Smooth muscle cell (in vitro differentiated cells): ENCODE measurements at regions not wholly inside any gene's neighbourhood (a gene's known extent, or its start where the extent isn't known, plus 50 kb on each side); places are given as distances from the start of the nearest gene placed in this dataset.

Experiments
- DNase-seq: peaks from one replicate; lab custom pipeline; 2025; ENCODE audit not compliant: unreplicated experiment; lab: John Stamatoyannopoulos, UW
- H2AFZ ChIP-seq: fragments of 200-600 bp; sonication (generic); 2 replicates; pipeline ENCODE4 v1.6.0; 2016; ENCODE audit warnings: antibody characterized with exemption, low read depth, mild to moderate bottlenecking
- H3F3A ChIP-seq: fragments of 200-600 bp; sonication (generic); 2 replicates; pipeline ENCODE4 v1.6.0; 2017; ENCODE audit warnings: antibody characterized with exemption, low read depth
- H3K27ac ChIP-seq: fragments of 200-600 bp; sonication (generic); 2 replicates; pipeline ENCODE4 v1.5.1; 2016; ENCODE audit warnings: low read depth, mild to moderate bottlenecking
- H3K27me3 ChIP-seq: fragments of 200-600 bp; sonication (generic); 2 replicates; pipeline ENCODE4 v1.6.1; 2016; ENCODE audit warnings: low read depth, mild to moderate bottlenecking
- H3K36me3 ChIP-seq: fragments of 200-600 bp; sonication (generic); 2 replicates; pipeline ENCODE4 v1.5.1; 2016; ENCODE audit warnings: low read depth
- H3K4me1 ChIP-seq: fragments of 200-600 bp; sonication (generic); 2 replicates; pipeline ENCODE4 v1.5.1; 2016; ENCODE audit warnings: low read depth
- H3K4me2 ChIP-seq: fragments of 200-600 bp; sonication (generic); 2 replicates; pipeline ENCODE4 v1.6.0; 2016; ENCODE audit warnings: mild to moderate bottlenecking
- H3K4me3 ChIP-seq: fragments of 200-600 bp; sonication (generic); 2 replicates; pipeline ENCODE4 v1.5.1; 2016; ENCODE audit warnings: mild to moderate bottlenecking
- H3K79me2 ChIP-seq: fragments of 200-600 bp; sonication (generic); 2 replicates; pipeline ENCODE4 v1.6.0; 2016; ENCODE audit warnings: low read depth, mild to moderate bottlenecking
- H3K9ac ChIP-seq: fragments of 200-600 bp; sonication (generic); 2 replicates; pipeline ENCODE4 v1.6.0; 2016; ENCODE audit warnings: low read depth
- H3K9me3 ChIP-seq: fragments of 200-600 bp; sonication (generic); replicated peaks from 2 replicates; pipeline ENCODE4 v1.5.1; 2016; ENCODE audit warnings: low read depth
- H4K20me1 ChIP-seq: fragments of 200-600 bp; sonication (generic); 2 replicates; pipeline ENCODE4 v1.6.0; 2016; ENCODE audit warnings: low read depth
- CTCF ChIP-seq: fragments of 200-600 bp; sonication (generic); IDR thresholded peaks from 2 replicates; pipeline ENCODE4 v1.5.1; 2017; ENCODE audit warnings: borderline replicate concordance, mild to moderate bottlenecking, antibody characterized with exemption; ENCODE audit not compliant: insufficient read depth, poor library complexity, severe bottlenecking
- WGBS: methylation state at CpG from one replicate; pipeline ENCODE4 v1.1.7; 2016; ENCODE audit warnings: low lambda C conversion rate; 5-methylcytosine and 5-hydroxymethylcytosine counted together

- Histone ChIP-seq H3K9me3 (no peaks in the 10 kb centered on the region), H3F3A (peaks cover 6% of the 10 kb centered on the region), H3K4me2 (no peak overlapping the region), H2AFZ (no peak overlapping the region), H3K79me2 (no peaks in the 10 kb centered on the region), H3K9ac (no peak overlapping the region), H3K4me1 (peaks cover 6% of the 10 kb centered on the region), H3K36me3 (no peaks in the 10 kb centered on the region), H3K27me3 (no peaks in the 10 kb centered on the region), H3K27ac (no peak overlapping the region), H3K4me3 (no peak overlapping the region), H4K20me1 (no peaks in the 10 kb centered on the region)
- WGBS, result 99% methylated on average over 5 of the region's 5 CpGs
- no peak for TF ChIP-seq CTCF
- no peak for DNase-seq
Observed at GRCh38 chr4:158313566-158313965, 103.3 kb downstream of the TMEM144 start.

- Histone ChIP-seq H4K20me1 (no peaks in the 10 kb centered on the region), H2AFZ (no peak overlapping the region), H3F3A (peaks cover 6% of the 10 kb centered on the region), H3K27me3 (no peaks in the 10 kb centered on the region), H3K4me3 (no peak overlapping the region), H3K36me3 (no peaks in the 10 kb centered on the region), H3K27ac (peak overlapping the region; percentile 73), H3K9me3 (no peaks in the 10 kb centered on the region), H3K4me2 (peak overlapping the region; percentile 45), H3K79me2 (no peaks in the 10 kb centered on the region), H3K4me1 (peaks cover 6% of the 10 kb centered on the region), H3K9ac (no peak overlapping the region)
- WGBS, result 90% methylated on average over 5 of the region's 5 CpGs
- no peak for DNase-seq
- TF ChIP-seq CTCF, result no peak
Observed at GRCh38 chr4:158314756-158315487, 104.6 kb downstream of the TMEM144 start.

- Histone ChIP-seq H3K79me2 (no peaks in the 10 kb centered on the region), H3K27me3 (no peaks in the 10 kb centered on the region), H3K9ac (no peak overlapping the region), H3K4me2 (peak overlapping the region; percentile 45), H3F3A (peaks cover 6% of the 10 kb centered on the region), H3K4me1 (peaks cover 6% of the 10 kb centered on the region), H2AFZ (no peak overlapping the region), H3K9me3 (no peaks in the 10 kb centered on the region), H3K27ac (peak overlapping the region; percentile 73), H3K36me3 (no peaks in the 10 kb centered on the region), H4K20me1 (no peaks in the 10 kb centered on the region), H3K4me3 (no peak overlapping the region)
- 55% methylated on average over 2 of the region's 2 CpGs for WGBS
- no peak for DNase-seq
- TF ChIP-seq CTCF, result no peak
Observed at GRCh38 chr4:158315706-158316105, 105.4 kb downstream of the TMEM144 start.

- no peak overlapping the region for H3K4me3 ChIP-seq
- peaks cover 6% of the 10 kb centered on the region for H3K4me1 ChIP-seq
- H2AFZ ChIP-seq, result no peak overlapping the region
- H3K9ac ChIP-seq, result no peak overlapping the region
- H4K20me1 ChIP-seq, result no peaks in the 10 kb centered on the region
- no peak for DNase-seq
- H3F3A ChIP-seq, result peaks cover 6% of the 10 kb centered on the region
- TF ChIP-seq CTCF, result no peak
- 44% methylated on average over 1 of the region's 1 CpG for WGBS
- no peaks in the 10 kb centered on the region for H3K27me3 ChIP-seq
- H3K36me3 ChIP-seq, result no peaks in the 10 kb centered on the region
- H3K27ac ChIP-seq, result peak overlapping the region; percentile 73
- H3K4me2 ChIP-seq, result peak overlapping the region; percentile 45
- no peaks in the 10 kb centered on the region for H3K79me2 ChIP-seq
- H3K9me3 ChIP-seq, result no peaks in the 10 kb centered on the region
Observed at GRCh38 chr4:158316264-158316663, 106.0 kb downstream of the TMEM144 start.
